H9 (cell line): ENCODE measurements at regions not wholly inside any gene's neighbourhood (a gene's known extent, or its start where the extent isn't known, plus 50 kb on each side); places are given as distances from the start of the nearest gene placed in this dataset.

ENCODE experiments used
- DNase-seq: peaks from one replicate; pipeline ENCODE4 v3.0.0-alpha.2; 2017
- H2AFZ ChIP-seq: one replicate; pipeline ENCODE4 v1.6.1; 2013; ENCODE audit warnings: mild to moderate bottlenecking, low read length, control low read depth, moderate library complexity
- H2AK5ac ChIP-seq: 2 replicates; pipeline ENCODE4 v1.6.1; 2013; ENCODE audit warnings: low read length, control low read depth, mixed read lengths; ENCODE audit not compliant: insufficient read length
- H2BK120ac ChIP-seq: one replicate; pipeline ENCODE4 v1.6.1; 2013; ENCODE audit warnings: low read depth, mild to moderate bottlenecking, low read length, control low read depth, inconsistent platforms; ENCODE audit not compliant: poor library complexity, severe bottlenecking
- H2BK12ac ChIP-seq: 2 replicates; pipeline ENCODE4 v1.6.1; 2013; ENCODE audit warnings: low read length, control low read depth, mixed read lengths, low read depth; ENCODE audit not compliant: insufficient read length
- H2BK15ac ChIP-seq: 2 replicates; pipeline ENCODE4 v1.6.1; 2013; ENCODE audit warnings: low read depth, low read length, control low read depth
- H2BK20ac ChIP-seq: one replicate; pipeline ENCODE4 v1.6.1; 2013; ENCODE audit warnings: low read depth, mild to moderate bottlenecking, low read length, control low read depth, inconsistent platforms; ENCODE audit not compliant: poor library complexity, severe bottlenecking
- H2BK5ac ChIP-seq: 2 replicates; pipeline ENCODE4 v1.6.1; 2013; ENCODE audit warnings: low read length, control low read depth, mixed read lengths; ENCODE audit not compliant: insufficient read length
- H3K14ac ChIP-seq: 2 replicates; pipeline ENCODE4 v1.6.1; 2013; ENCODE audit warnings: low read length, control low read depth; ENCODE audit not compliant: insufficient read depth
- H3K18ac ChIP-seq: 2 replicates; pipeline ENCODE4 v1.6.1; 2013; ENCODE audit warnings: low read depth, mild to moderate bottlenecking, mixed read lengths, low read length, control low read depth; ENCODE audit not compliant: insufficient read length
- H3K23ac ChIP-seq: 2 replicates; pipeline ENCODE4 v1.6.1; 2013; ENCODE audit warnings: low read length, control low read depth, mixed read lengths, low read depth; ENCODE audit not compliant: insufficient read length
- H3K23me2 ChIP-seq: 2 replicates; pipeline ENCODE4 v1.6.1; 2013; ENCODE audit warnings: low read depth, mild to moderate bottlenecking, mixed read lengths, low read length, control low read depth; ENCODE audit not compliant: insufficient read length, poor library complexity, severe bottlenecking
- H3K27ac ChIP-seq: 2 replicates; pipeline ENCODE4 v1.5.1; 2013; ENCODE audit warnings: low read length, control low read depth, mixed read lengths, low read depth; ENCODE audit not compliant: insufficient read length
- H3K27me3 ChIP-seq: 2 replicates; pipeline ENCODE4 v1.6.1; 2013; ENCODE audit warnings: low read length, control low read depth, inconsistent platforms; ENCODE audit not compliant: insufficient read depth
- H3K4ac ChIP-seq: 2 replicates; pipeline ENCODE4 v1.6.1; 2013; ENCODE audit warnings: low read depth, mild to moderate bottlenecking, control low read depth, inconsistent platforms, low read length, moderate library complexity
- H3K4me1 ChIP-seq: 2 replicates; pipeline ENCODE4 v1.6.1; 2013; ENCODE audit warnings: low read length, control low read depth, inconsistent platforms; ENCODE audit not compliant: insufficient read depth
- H3K4me2 ChIP-seq: 2 replicates; pipeline ENCODE4 v1.6.1; 2013; ENCODE audit warnings: low read length, control low read depth, mixed read lengths; ENCODE audit not compliant: insufficient read length, insufficient read depth
- H3K56ac ChIP-seq: 2 replicates; pipeline ENCODE4 v1.6.1; 2013; ENCODE audit warnings: low read depth, mild to moderate bottlenecking, mixed read lengths, low read length, control low read depth; ENCODE audit not compliant: insufficient read length
- H3K79me1 ChIP-seq: 2 replicates; pipeline ENCODE4 v1.6.1; 2013; ENCODE audit warnings: low read depth, mild to moderate bottlenecking, moderate library complexity, low read length, control low read depth, inconsistent platforms; ENCODE audit not compliant: insufficient read depth, poor library complexity, severe bottlenecking
- H3K79me2 ChIP-seq: 2 replicates; pipeline ENCODE4 v1.6.1; 2013; ENCODE audit warnings: low read length, control low read depth, inconsistent platforms; ENCODE audit not compliant: insufficient read depth
- H3K9ac ChIP-seq: 2 replicates; pipeline ENCODE4 v1.6.1; 2013; ENCODE audit warnings: low read length, control low read depth, mixed read lengths; ENCODE audit not compliant: insufficient read length; ENCODE audit errors: extremely low read depth
- H3K9me3 ChIP-seq: one replicate; pipeline ENCODE4 v1.6.1; 2013; ENCODE audit warnings: low read depth, low read length, inconsistent platforms; ENCODE audit not compliant: control insufficient read depth
- H3T11ph ChIP-seq: one replicate; pipeline ENCODE4 v1.6.1; 2013; ENCODE audit warnings: mild to moderate bottlenecking, low read length, control low read depth, inconsistent platforms
- H4K20me1 ChIP-seq: one replicate; pipeline ENCODE4 v1.6.1; 2013; ENCODE audit not compliant: control insufficient read depth, insufficient read length, insufficient read depth
- H4K5ac ChIP-seq: 2 replicates; pipeline ENCODE4 v1.6.1; 2013; ENCODE audit warnings: low read depth, mild to moderate bottlenecking, mixed read lengths, low read length, control low read depth; ENCODE audit not compliant: insufficient read length
- H4K8ac ChIP-seq: replicated peaks from 2 replicates; pipeline ENCODE4 v1.6.1; 2013; ENCODE audit warnings: low read length, control low read depth, mixed read lengths, low read depth; ENCODE audit not compliant: insufficient read length
- H4K91ac ChIP-seq: 2 replicates; pipeline ENCODE4 v1.6.1; 2013; ENCODE audit warnings: low read depth, mild to moderate bottlenecking, moderate library complexity, mixed read lengths, low read length, control low read depth; ENCODE audit not compliant: insufficient read length
- H3K27ac Mint-ChIP-seq, 3 experiments: 2 replicates in 2 of 3; 3 replicates in 1 of 3; pipeline ENCODE4 v1.8.0; 2020 to 2021; ENCODE audit warnings: mixed read lengths in 3 of 3, mild to moderate bottlenecking in 1 of 3, moderate library complexity in 1 of 3
- H3K27me3 Mint-ChIP-seq: 2 replicates; pipeline ENCODE4 v1.8.0; 2021; ENCODE audit warnings: low read depth, mild to moderate bottlenecking, moderate library complexity, mixed read lengths
- H3K36me3 Mint-ChIP-seq, 3 experiments: 2 replicates in 2 of 3; 3 replicates in 1 of 3; pipeline ENCODE4 v1.8.0; 2020 to 2021; ENCODE audit warnings: low read depth in 3 of 3, mixed read lengths in 3 of 3; ENCODE audit not compliant: insufficient read depth in 1 of 3
- H3K4me1 Mint-ChIP-seq, 2 experiments: 2 replicates each; pipeline ENCODE4 v1.8.0; 2020; ENCODE audit warnings: mixed read lengths in 2 of 2
- H3K4me3 Mint-ChIP-seq, 2 experiments: 2 replicates in 1 of 2; 3 replicates in 1 of 2; pipeline ENCODE4 v1.8.0; 2020 to 2021; ENCODE audit warnings: mild to moderate bottlenecking in 2 of 2, mixed read lengths in 2 of 2, moderate library complexity in 1 of 2
- H3K9me3 Mint-ChIP-seq, 2 experiments: 2 replicates in 1 of 2; 3 replicates in 1 of 2; pipeline ENCODE4 v1.8.0; 2020; ENCODE audit warnings: mild to moderate bottlenecking in 2 of 2, mixed read lengths in 2 of 2, moderate library complexity in 1 of 2
- CTCF ChIP-seq: fragments of 200-600 bp; sonication (generic); conservative IDR thresholded peaks from 3 replicates; pipeline ENCODE4 v1.8.0; 2021; ENCODE audit warnings: antibody characterized with exemption, mild to moderate bottlenecking
- WGBS: extraction: QIAGEN DNeasy Blood & Tissue Kit; methylation state at CpG from one replicate; pipeline ENCODE4 v1.1.7; 2013; ENCODE audit warnings: missing lambda C conversion rate, low lambda C conversion rate, mixed read lengths; ENCODE audit not compliant: insufficient read length; ENCODE audit errors: extremely low coverage; 5-methylcytosine and 5-hydroxymethylcytosine counted together

- Histone ChIP-seq H2BK12ac (no peak overlapping the region), H3K9me3 (no peaks in the 10 kb centered on the region), H2BK20ac (no peak overlapping the region), H2AFZ (no peak overlapping the region), H3K23ac (no peak overlapping the region), H4K5ac (no peak overlapping the region), H3K23me2 (no peaks in the 10 kb centered on the region), H2BK5ac (no peak overlapping the region), H3K4me2 (no peak overlapping the region), H3K18ac (no peak overlapping the region), H4K8ac (no peak overlapping the region), H3K79me1 (no peaks in the 10 kb centered on the region), H4K91ac (no peak overlapping the region), H4K20me1 (no peaks in the 10 kb centered on the region), H3K79me2 (no peaks in the 10 kb centered on the region), H2BK15ac (no peak overlapping the region), H3K4me1 (no peaks in the 10 kb centered on the region), H3K14ac (no peak overlapping the region), H3K9ac (no peak overlapping the region), H3T11ph (no peak overlapping the region), H3K4ac (no peak overlapping the region), H2AK5ac (no peak overlapping the region), H2BK120ac (no peak overlapping the region), H3K27me3 (no peaks in the 10 kb centered on the region), H3K27ac (no peak overlapping the region), H3K56ac (no peak overlapping the region)
- H3K27ac Mint-ChIP-seq = no peak overlapping the region
- TF ChIP-seq CTCF = no peak
- H3K9me3 Mint-ChIP-seq = no peaks in the 10 kb centered on the region; a peak in 1 of 5 replicates
- WGBS = no CpG with 5 or more reads among the region's 1 CpG
- no peak overlapping the region for H3K4me3 Mint-ChIP-seq
- no peaks in the 10 kb centered on the region; a peak in 2 of 7 replicates for H3K36me3 Mint-ChIP-seq
- peaks cover 6 to 11% of the 10 kb centered on the region in 2 experiments for H3K4me1 Mint-ChIP-seq
- DNase-seq = no peak
- peaks cover 21% of the 10 kb centered on the region for H3K27me3 Mint-ChIP-seq
Measured at GRCh38 chr17:71296005-71296404, 824.8 kb upstream of the SOX9 start.
